Heart right ventricle (tissue), 16 donors: ENCODE measurements at regions not wholly inside any gene's neighbourhood (a gene's known extent, or its start where the extent isn't known, plus 50 kb on each side); places are given as distances from the start of the nearest gene placed in this dataset.

ENCODE experiments used
- ATAC-seq, 8 donors: fragments of 200-7000 bp; cut with Tn5 transposase; one replicate each; pipeline ENCODE4 v1.9.1; 2020; ENCODE audit warnings: mild to moderate bottlenecking in 8 of 8, moderate library complexity in 8 of 8, moderate number of reproducible peaks in 1 of 8
- DNase-seq, 2 donors: peaks; one replicate each; pipeline ENCODE4 v3.0.0-alpha.2; 2020
- H3K27ac ChIP-seq, 10 donors: fragments of 200-600 bp; sonication (generic) in 2 of 10; one replicate each; pipeline versions ENCODE4 v1.5.0 to v1.8.0; 2020 to 2022; ENCODE audit warnings: mild to moderate bottlenecking in 3 of 10
- H3K27me3 ChIP-seq, 7 donors: fragments of 200-600 bp; one replicate each; pipeline ENCODE4 v1.8.0; 2021 to 2022; ENCODE audit warnings: mild to moderate bottlenecking in 2 of 7
- H3K36me3 ChIP-seq, 9 donors: fragments of 200-600 bp; sonication (generic) in 1 of 9; one replicate each; pipeline versions ENCODE4 v1.5.0 to v1.8.0; 2020 to 2022; ENCODE audit warnings: mild to moderate bottlenecking in 2 of 9
- H3K4me1 ChIP-seq, 9 donors: fragments of 200-600 bp; sonication (generic) in 1 of 9; one replicate each; pipeline versions ENCODE4 v1.5.0 to v1.8.0; 2020 to 2022; ENCODE audit warnings: mild to moderate bottlenecking in 4 of 9
- H3K4me3 ChIP-seq, 10 donors: fragments of 200-600 bp; sonication (generic) in 2 of 10; one replicate each; pipeline versions ENCODE4 v1.5.0 to v1.8.0; 2020 to 2022; ENCODE audit warnings: mild to moderate bottlenecking in 7 of 10, moderate library complexity in 2 of 10
- H3K9me3 ChIP-seq, 11 donors: fragments of 200-600 bp in 10 of 11; sonication (generic) in 2 of 11; one replicate each; pipeline versions ENCODE4 v1.5.0 to v1.8.0; 2013 to 2022; ENCODE audit warnings: mild to moderate bottlenecking in 2 of 11, control low read depth in 1 of 11, moderate library complexity in 1 of 11
- CTCF ChIP-seq, 9 donors: fragments of 200-600 bp; sonication (generic) in 2 of 9; IDR thresholded peaks; one replicate each; pipeline versions ENCODE4 v1.5.0 to v1.8.0; 2021 to 2022; ENCODE audit warnings: antibody characterized with exemption in 9 of 9, mild to moderate bottlenecking in 5 of 9, moderate library complexity in 1 of 9
- WGBS, 2 donors: extraction: QIAGEN DNeasy Blood & Tissue Kit; methylation state at CpG; one replicate each; pipeline ENCODE4 v1.1.7; 2013; ENCODE audit warnings: inconsistent platforms in 1 of 2; 5-methylcytosine and 5-hydroxymethylcytosine counted together
- intact Hi-C, 10 donors: fragments of 100-400 bp; cut with DNase I; formaldehyde crosslinking; loops; one replicate each; pipeline versions ENCODE4 v1.11.1 to v1.14.2; 2022
- donor health status: Arrhythmogenic right ventricular cardiomyopathy.
- donor health status: ischemic (EF 13 %, LVEDD 7.1; RV severe dilation, severe dysfunction).
- donor health status: healthy with polysubstance abuse.
- donor health status: DM: no; HTN: yes; CAD: no.
- donor health status: DM: no; HTN: no; CAD: no.
- donor health status: ischemic (EF 25% LVEDD 6.9; RV normal size, moderate dysfunction).
- donor health status: ischemic (EF 25% LVEDD 5.7; RV mildly dilated, moderate dysfunction).
- donor health status: healthy.
- donor health status: DM: yes; HTN: yes; CAD: no.
- donor health status: Ischemic cardiomyopathy.
- donor health status: ischemic (EF 35%, LVEDD 5.7; RV mildly dilated, moderate dysfunction).
- donor health status: nonischemic (EF 11% LVEDD 7.7; RV severe dilation, severe dysfunction).
- donor health status: DM: yes; HTN: yes; CAD: no.
- donor health status: PGD.
- donor health status: ischemic (EF 29% LVEDD 5.4; RV normal size, mild dysfunction).
- donor health status: nonischemic (EF 23%, LVEDD 6.1; RV moderate dilation, normal function).

DNA sequence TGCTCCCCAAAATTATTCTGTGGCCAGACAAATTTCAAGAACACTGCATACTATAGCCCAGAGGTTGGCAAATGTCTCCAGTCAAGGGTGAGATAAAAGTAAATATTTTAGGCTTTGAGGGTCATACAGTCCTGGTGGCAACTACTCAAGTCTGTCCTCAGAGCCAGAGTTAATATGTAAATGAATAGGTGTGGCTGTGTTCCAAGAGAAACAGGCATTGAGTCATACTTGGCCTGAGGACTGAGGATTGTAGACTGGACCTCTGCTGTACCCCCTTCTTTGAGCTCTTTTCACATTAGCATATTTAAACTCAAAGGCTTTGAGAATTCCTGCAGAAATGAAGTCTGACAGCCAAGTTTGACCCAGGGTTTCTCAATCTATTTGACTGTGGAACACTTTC lies 129.2 kb upstream of the PTCH1 start:
- H3K27ac ChIP-seq: no peak overlapping the region
- ATAC-seq (no peak), DNase-seq (no peak)
- peaks cover 0 to 10% (median 0%) of the 10 kb centered on the region in 9 donors for H3K4me1 ChIP-seq
- no peak overlapping the region for H3K4me3 ChIP-seq
- no peaks in the 10 kb centered on the region for H3K27me3 ChIP-seq
- TF ChIP-seq CTCF (IDR thresholded peaks at IDR 0.05): no peak
- H3K36me3 ChIP-seq: no peaks in the 10 kb centered on the region
- H3K9me3 ChIP-seq: peaks cover 0 to 21% (median 0%) of the 10 kb centered on the region in 11 donors
- intact Hi-C loops: no loop called here

- Histone ChIP-seq H3K27ac (no peak overlapping the region), H3K4me1 (peaks cover 0 to 10% (median 0%) of the 10 kb centered on the region in 9 donors), H3K4me3 (no peak overlapping the region), H3K27me3 (no peaks in the 10 kb centered on the region), H3K9me3 (peaks cover 0 to 21% (median 0%) of the 10 kb centered on the region in 11 donors), H3K36me3 (no peaks in the 10 kb centered on the region)
- 87 to 93% methylated on average over 2 of the region's 2 CpGs for WGBS, 2 donors
- no peak for TF ChIP-seq CTCF (IDR thresholded peaks at IDR 0.05)
- intact Hi-C loops: no loop called here
- no peak for ATAC-seq
- DNase-seq: no peak
Observed at GRCh38 chr9:95645579-95645978, 128.8 kb upstream of the PTCH1 start.

GRCh38 chr9:95644377-95644776 lies 127.6 kb upstream of the PTCH1 start:
- ATAC-seq: peak; percentile 73 to 98 (median 92)

DNA sequence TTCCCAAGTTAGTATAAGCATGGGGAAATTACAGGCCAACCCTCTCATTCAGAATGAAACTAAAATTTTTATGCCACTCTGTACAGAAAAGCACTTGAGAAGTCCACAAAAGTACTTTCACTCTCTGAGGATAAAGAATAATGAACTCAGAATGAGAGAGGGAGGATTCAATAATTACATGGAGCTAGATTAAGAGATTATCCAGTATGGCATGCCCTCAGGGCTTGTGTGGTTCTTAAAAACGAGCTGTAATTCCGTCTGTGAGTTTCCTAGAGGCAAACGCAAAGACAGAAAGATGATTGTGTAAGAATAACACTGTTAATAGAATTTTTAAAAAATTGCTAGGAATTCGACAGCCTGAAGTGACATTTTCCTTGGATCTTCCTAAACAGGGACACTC lies 126.8 kb upstream of the PTCH1 start:
- Histone ChIP-seq H3K4me1 (peaks cover 0 to 10% (median 0%) of the 10 kb centered on the region in 9 donors), H3K27me3 (no peaks in the 10 kb centered on the region), H3K27ac (no peak overlapping the region), H3K4me3 (no peak overlapping the region), H3K9me3 (peaks cover 0 to 21% (median 0%) of the 10 kb centered on the region in 11 donors), H3K36me3 (no peaks in the 10 kb centered on the region)
- intact Hi-C loops: no loop called here
- ATAC-seq (no peak), DNase-seq (no peak)
- TF ChIP-seq CTCF (IDR thresholded peaks at IDR 0.05): no peak
- 67 to 86% methylated on average over 4 of the region's 4 CpGs for WGBS, 2 donors

More at GRCh38 chr9:95644377-95644776, 127.6 kb upstream of the PTCH1 start:
- H3K4me1 ChIP-seq: peaks cover 0 to 10% (median 0%) of the 10 kb centered on the region in 9 donors
- no peak overlapping the region for H3K27ac ChIP-seq
- H3K36me3 ChIP-seq: no peaks in the 10 kb centered on the region
- no peaks in the 10 kb centered on the region for H3K27me3 ChIP-seq
- H3K4me3 ChIP-seq: no peak overlapping the region
- H3K9me3 ChIP-seq: peaks cover 0 to 21% (median 0%) of the 10 kb centered on the region in 11 donors
- no peak for TF ChIP-seq CTCF (IDR thresholded peaks at IDR 0.05)
- DNase-seq: no peak
- intact Hi-C loops: no loop called here
- 24 to 27% methylated on average over 2 of the region's 2 CpGs for WGBS, 2 donors
